GM19395 (cell line): ENCODE measurements at regions not wholly inside any gene's neighbourhood (a gene's known extent, or its start where the extent isn't known, plus 50 kb on each side); places are given as distances from the start of the nearest gene placed in this dataset.

Experiments used
- ATAC-seq: cut with Tn5 transposase; IDR thresholded peaks from one replicate; pipeline ENCODE4 v1.9.1; 2021; ENCODE audit warnings: mild to moderate bottlenecking, moderate library complexity; ENCODE audit not compliant: unreplicated experiment

GRCh38 chr2:120473522-120474271, 127.8 kb downstream of the INHBB start:
- no peak for ATAC-seq

- no peak for ATAC-seq
Observed at GRCh38 chr2:120474486-120474885, 128.6 kb downstream of the INHBB start.

GRCh38 chr2:120476141-120476540, 130.2 kb downstream of the INHBB start:
- ATAC-seq: no peak

- no peak for ATAC-seq
Observed at GRCh38 chr2:120477198-120477597, 131.3 kb downstream of the INHBB start.

GRCh38 chr2:120477831-120478481, 132.0 kb downstream of the INHBB start:
- no peak for ATAC-seq

GRCh38 chr2:120480346-120480902, 134.5 kb downstream of the INHBB start:
- no peak for ATAC-seq

- ATAC-seq: no peak
Observed at GRCh38 chr2:120480903-120481445, 135.0 kb downstream of the INHBB start.

- no peak for ATAC-seq
Observed at GRCh38 chr2:120481446-120482194, 135.7 kb downstream of the INHBB start.

GRCh38 chr2:120482334-120482733, 136.4 kb downstream of the INHBB start:
- no peak for ATAC-seq

GRCh38 chr2:120483355-120483754, 137.4 kb downstream of the INHBB start:
- ATAC-seq: no peak

- ATAC-seq: no peak
Observed at GRCh38 chr2:120485096-120485495, 139.2 kb downstream of the INHBB start.

- ATAC-seq: no peak
Observed at GRCh38 chr2:120486441-120486840, 140.5 kb downstream of the INHBB start.

- ATAC-seq: no peak
Observed at GRCh38 chr2:120486946-120487345, 141.0 kb downstream of the INHBB start.

GRCh38 chr2:120488531-120488930, 142.6 kb downstream of the INHBB start:
- no peak for ATAC-seq

- no peak for ATAC-seq
Observed at GRCh38 chr2:120489023-120489422, 143.1 kb downstream of the INHBB start.

GRCh38 chr2:120490091-120490798, 144.3 kb downstream of the INHBB start:
- ATAC-seq: no peak

GRCh38 chr2:120491111-120491625, 145.2 kb downstream of the INHBB start:
- no peak for ATAC-seq

GRCh38 chr2:120493231-120493630, 147.3 kb downstream of the INHBB start:
- no peak for ATAC-seq

- no peak for ATAC-seq
Observed at GRCh38 chr2:120494446-120494845, 148.5 kb downstream of the INHBB start.

- no peak for ATAC-seq
Observed at GRCh38 chr2:120495586-120495985, 149.7 kb downstream of the INHBB start.
